ENCODE measurements at regions not wholly inside any gene's neighbourhood (a gene's known extent, or its start where the extent isn't known, plus 50 kb on each side); places are given as distances from the start of the nearest gene placed in this dataset.

DNA sequence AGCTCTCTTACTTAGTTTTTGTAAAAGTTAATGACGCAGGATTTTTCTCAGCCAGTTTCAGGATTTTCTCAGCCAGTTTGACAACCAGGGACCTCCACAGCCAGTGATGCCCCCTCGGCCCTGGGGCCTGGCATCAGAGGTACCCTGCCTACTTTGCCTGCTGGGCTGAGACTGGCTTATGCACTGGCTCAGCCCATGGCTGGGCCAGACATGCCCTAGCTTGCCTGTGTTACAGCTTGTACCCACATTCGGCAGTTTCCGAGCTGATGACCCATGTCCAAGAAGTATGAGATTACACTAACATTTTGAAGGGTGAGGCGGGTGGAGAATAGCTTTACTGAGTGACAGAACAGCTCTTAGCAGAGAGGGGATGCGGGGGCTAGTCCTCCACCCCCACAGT is 406.1 kb upstream of the HSF2 start:
- TF ChIP-seq POLR2AphosphoS5 (IDR thresholded peaks at IDR 0.05; ENCODE audit: low read depth, low read length) (no peak), TCF7L2 (IDR thresholded peaks at IDR 0.05; ENCODE audit: low read depth, low read length) (no peak), SIN3A (IDR thresholded peaks at IDR 0.05; ENCODE audit: borderline replicate concordance, insufficient read depth, low read depth, low read length) (no peak)
- TF ChIP-seq, protein P1, sequence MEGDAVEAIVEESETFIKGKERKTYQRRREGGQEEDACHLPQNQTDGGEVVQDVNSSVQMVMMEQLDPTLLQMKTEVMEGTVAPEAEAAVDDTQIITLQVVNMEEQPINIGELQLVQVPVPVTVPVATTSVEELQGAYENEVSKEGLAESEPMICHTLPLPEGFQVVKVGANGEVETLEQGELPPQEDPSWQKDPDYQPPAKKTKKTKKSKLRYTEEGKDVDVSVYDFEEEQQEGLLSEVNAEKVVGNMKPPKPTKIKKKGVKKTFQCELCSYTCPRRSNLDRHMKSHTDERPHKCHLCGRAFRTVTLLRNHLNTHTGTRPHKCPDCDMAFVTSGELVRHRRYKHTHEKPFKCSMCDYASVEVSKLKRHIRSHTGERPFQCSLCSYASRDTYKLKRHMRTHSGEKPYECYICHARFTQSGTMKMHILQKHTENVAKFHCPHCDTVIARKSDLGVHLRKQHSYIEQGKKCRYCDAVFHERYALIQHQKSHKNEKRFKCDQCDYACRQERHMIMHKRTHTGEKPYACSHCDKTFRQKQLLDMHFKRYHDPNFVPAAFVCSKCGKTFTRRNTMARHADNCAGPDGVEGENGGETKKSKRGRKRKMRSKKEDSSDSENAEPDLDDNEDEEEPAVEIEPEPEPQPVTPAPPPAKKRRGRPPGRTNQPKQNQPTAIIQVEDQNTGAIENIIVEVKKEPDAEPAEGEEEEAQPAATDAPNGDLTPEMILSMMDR (IDR thresholded peaks at IDR 0.05), result no peak
- TF ChIP-seq, protein P2, sequence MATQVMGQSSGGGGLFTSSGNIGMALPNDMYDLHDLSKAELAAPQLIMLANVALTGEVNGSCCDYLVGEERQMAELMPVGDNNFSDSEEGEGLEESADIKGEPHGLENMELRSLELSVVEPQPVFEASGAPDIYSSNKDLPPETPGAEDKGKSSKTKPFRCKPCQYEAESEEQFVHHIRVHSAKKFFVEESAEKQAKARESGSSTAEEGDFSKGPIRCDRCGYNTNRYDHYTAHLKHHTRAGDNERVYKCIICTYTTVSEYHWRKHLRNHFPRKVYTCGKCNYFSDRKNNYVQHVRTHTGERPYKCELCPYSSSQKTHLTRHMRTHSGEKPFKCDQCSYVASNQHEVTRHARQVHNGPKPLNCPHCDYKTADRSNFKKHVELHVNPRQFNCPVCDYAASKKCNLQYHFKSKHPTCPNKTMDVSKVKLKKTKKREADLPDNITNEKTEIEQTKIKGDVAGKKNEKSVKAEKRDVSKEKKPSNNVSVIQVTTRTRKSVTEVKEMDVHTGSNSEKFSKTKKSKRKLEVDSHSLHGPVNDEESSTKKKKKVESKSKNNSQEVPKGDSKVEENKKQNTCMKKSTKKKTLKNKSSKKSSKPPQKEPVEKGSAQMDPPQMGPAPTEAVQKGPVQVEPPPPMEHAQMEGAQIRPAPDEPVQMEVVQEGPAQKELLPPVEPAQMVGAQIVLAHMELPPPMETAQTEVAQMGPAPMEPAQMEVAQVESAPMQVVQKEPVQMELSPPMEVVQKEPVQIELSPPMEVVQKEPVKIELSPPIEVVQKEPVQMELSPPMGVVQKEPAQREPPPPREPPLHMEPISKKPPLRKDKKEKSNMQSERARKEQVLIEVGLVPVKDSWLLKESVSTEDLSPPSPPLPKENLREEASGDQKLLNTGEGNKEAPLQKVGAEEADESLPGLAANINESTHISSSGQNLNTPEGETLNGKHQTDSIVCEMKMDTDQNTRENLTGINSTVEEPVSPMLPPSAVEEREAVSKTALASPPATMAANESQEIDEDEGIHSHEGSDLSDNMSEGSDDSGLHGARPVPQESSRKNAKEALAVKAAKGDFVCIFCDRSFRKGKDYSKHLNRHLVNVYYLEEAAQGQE (IDR thresholded peaks at IDR 0.05; ENCODE audit: insufficient read depth in 1 of 2, low read depth in 2 of 2, low read length in 1 of 2), result no peak
- intact Hi-C loops (cut with micrococcal nuclease; ENCODE audit: unreplicated experiment), result no loop called here
- Histone ChIP-seq H3K9me3 (ENCODE audit: control insufficient read depth, insufficient read depth, low read depth, low read length) (no peaks in the 10 kb centered on the region), H3K36me3 (ENCODE audit: control insufficient read depth, insufficient read depth, low read length) (no peaks in the 10 kb centered on the region), H3K27me3 (ENCODE audit: control insufficient read depth, insufficient read depth, low read length) (no peaks in the 10 kb centered on the region), H3K4me3 (ENCODE audit: low read depth in 2 of 2, low read length in 2 of 2) (no peak overlapping the region), H3K4me1 (ENCODE audit: control insufficient read depth, insufficient read depth, low read length) (no peaks in the 10 kb centered on the region), H3K27ac (ENCODE audit: low read length) (no peak overlapping the region)
- DNase-seq (ENCODE audit: low read depth, low spot score), result no peak
- CTCF ChIA-PET, result no interaction called here
- BruUV-seq (replicated peaks), result no TSS peak
- in situ Hi-C loops (cut with HindIII; ENCODE audit: low pct_unique_long_range_greater_than_20kb, low sequenced_read_pairs), result no loop called here
- no peak for ATAC-seq
- POLR2A ChIA-PET, result no interaction called here

- H3K27me3 ChIP-seq (ENCODE audit: control insufficient read depth, insufficient read depth, low read length), result no peaks in the 10 kb centered on the region
- H3K9me3 ChIP-seq (ENCODE audit: control insufficient read depth, insufficient read depth, low read depth, low read length), result no peaks in the 10 kb centered on the region
- CTCF ChIA-PET, result no interaction called here
- TF ChIP-seq TCF7L2 (IDR thresholded peaks at IDR 0.05; ENCODE audit: low read depth, low read length) (no peak), SIN3A (IDR thresholded peaks at IDR 0.05; ENCODE audit: borderline replicate concordance, insufficient read depth, low read depth, low read length) (no peak), POLR2AphosphoS5 (IDR thresholded peaks at IDR 0.05; ENCODE audit: low read depth, low read length) (no peak)
- TF ChIP-seq, protein P2 (IDR thresholded peaks at IDR 0.05; ENCODE audit: insufficient read depth in 1 of 2, low read depth in 2 of 2, low read length in 1 of 2), result no peak
- TF ChIP-seq, protein P1 (IDR thresholded peaks at IDR 0.05), result no peak
- in situ Hi-C loops (cut with HindIII; ENCODE audit: low pct_unique_long_range_greater_than_20kb, low sequenced_read_pairs), result no loop called here
- no peaks in the 10 kb centered on the region for H3K4me1 ChIP-seq (ENCODE audit: control insufficient read depth, insufficient read depth, low read length)
- no peak for ATAC-seq
- DNase-seq (ENCODE audit: low read depth, low spot score), result no peak
- H3K36me3 ChIP-seq (ENCODE audit: control insufficient read depth, insufficient read depth, low read length), result no peaks in the 10 kb centered on the region
- no peak overlapping the region for H3K27ac ChIP-seq (ENCODE audit: low read length)
- POLR2A ChIA-PET, result no interaction called here
- no peak overlapping the region for H3K4me3 ChIP-seq (ENCODE audit: low read depth in 2 of 2, low read length in 2 of 2)
- intact Hi-C loops (cut with micrococcal nuclease; ENCODE audit: unreplicated experiment), result no loop called here
- no TSS peak for BruUV-seq (replicated peaks)
These were observed 404.5 kb upstream of the HSF2 start for GRCh38 chr6:121994919-121995318.

Measured in Panc1 (cell line).